BE2C (cell line): ENCODE measurements at regions not wholly inside any gene's neighbourhood (a gene's known extent, or its start where the extent isn't known, plus 50 kb on each side); places are given as distances from the start of the nearest gene placed in this dataset.

Experiments used
- DNase-seq: peaks from one replicate; pipeline ENCODE4 v3.0.0-alpha.2; 2020
- H3K27me3 ChIP-seq: fragments of 250-450 bp; sonication (Bioruptor Pico); 2 replicates; pipeline ENCODE4 v1.5.1; 2020; ENCODE audit warnings: mild to moderate bottlenecking
- H3K36me3 ChIP-seq: fragments of 250-450 bp; sonication (Bioruptor Pico); 2 replicates; pipeline ENCODE4 v1.5.1; 2020; ENCODE audit warnings: mild to moderate bottlenecking
- H3K4me1 ChIP-seq: fragments of 250-450 bp; sonication (Bioruptor Pico); 2 replicates; pipeline ENCODE4 v1.5.1; 2020
- H3K4me3 ChIP-seq: 2 replicates; pipeline ENCODE4 v1.5.1; 2011; ENCODE audit warnings: low read depth, low read length
- H3K9me3 ChIP-seq: fragments of 250-450 bp; sonication (Bioruptor Pico); 2 replicates; pipeline ENCODE4 v1.5.1; 2020
- TF ChIP-seq, protein P1 (sequence below): IDR thresholded peaks from 2 replicates; pipeline ENCODE4 v1.5.1; 2012; ENCODE audit warnings: mild to moderate bottlenecking, low read depth, low read length

DNA sequence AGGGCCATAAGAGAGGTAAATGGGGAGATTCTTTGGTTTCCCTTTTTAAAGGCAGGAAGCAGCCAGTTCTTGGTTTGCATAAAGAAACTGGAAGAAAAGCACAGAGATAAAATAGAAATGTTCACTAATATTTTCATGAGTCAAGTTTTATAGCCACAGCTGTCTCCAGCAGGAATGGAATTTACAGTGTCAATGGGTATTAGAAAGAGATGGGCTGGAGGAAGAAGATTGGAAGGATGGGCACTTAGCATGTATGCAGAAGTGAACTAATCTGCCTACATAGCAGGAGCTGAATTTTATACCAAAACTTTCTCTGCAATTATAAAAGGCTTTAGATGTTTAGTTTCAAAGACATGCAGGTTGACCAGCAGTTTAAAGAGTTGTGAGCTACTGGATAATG, 521.9 kb upstream of the GOLIM4 start:
- H3K4me1 ChIP-seq: no peaks in the 10 kb centered on the region
- no peaks in the 10 kb centered on the region for H3K36me3 ChIP-seq
- no peaks in the 10 kb centered on the region for H3K9me3 ChIP-seq
- DNase-seq: no peak
- H3K27me3 ChIP-seq: no peaks in the 10 kb centered on the region
- no peak overlapping the region for H3K4me3 ChIP-seq
- TF ChIP-seq, protein P1, sequence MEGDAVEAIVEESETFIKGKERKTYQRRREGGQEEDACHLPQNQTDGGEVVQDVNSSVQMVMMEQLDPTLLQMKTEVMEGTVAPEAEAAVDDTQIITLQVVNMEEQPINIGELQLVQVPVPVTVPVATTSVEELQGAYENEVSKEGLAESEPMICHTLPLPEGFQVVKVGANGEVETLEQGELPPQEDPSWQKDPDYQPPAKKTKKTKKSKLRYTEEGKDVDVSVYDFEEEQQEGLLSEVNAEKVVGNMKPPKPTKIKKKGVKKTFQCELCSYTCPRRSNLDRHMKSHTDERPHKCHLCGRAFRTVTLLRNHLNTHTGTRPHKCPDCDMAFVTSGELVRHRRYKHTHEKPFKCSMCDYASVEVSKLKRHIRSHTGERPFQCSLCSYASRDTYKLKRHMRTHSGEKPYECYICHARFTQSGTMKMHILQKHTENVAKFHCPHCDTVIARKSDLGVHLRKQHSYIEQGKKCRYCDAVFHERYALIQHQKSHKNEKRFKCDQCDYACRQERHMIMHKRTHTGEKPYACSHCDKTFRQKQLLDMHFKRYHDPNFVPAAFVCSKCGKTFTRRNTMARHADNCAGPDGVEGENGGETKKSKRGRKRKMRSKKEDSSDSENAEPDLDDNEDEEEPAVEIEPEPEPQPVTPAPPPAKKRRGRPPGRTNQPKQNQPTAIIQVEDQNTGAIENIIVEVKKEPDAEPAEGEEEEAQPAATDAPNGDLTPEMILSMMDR: no peak

DNA sequence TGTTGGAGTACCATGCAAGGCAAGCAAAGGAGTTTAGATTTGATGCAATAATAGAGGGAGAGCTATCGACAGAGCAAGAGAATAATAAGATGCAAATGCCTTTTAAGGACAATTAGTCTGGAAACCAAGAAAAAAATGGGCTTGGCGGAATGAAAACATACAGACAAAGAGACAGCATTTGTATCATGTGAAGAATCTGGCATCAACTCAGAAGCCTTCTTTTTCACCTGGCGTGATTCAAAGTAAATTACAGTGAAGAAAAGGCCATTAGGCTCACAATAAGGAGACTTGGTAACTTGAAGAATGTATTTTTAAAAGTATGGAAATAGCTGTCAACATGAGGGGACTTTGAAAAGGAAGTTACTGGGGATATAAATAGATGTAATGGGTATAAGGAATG, 521.2 kb upstream of the GOLIM4 start:
- Histone ChIP-seq H3K27me3 (no peaks in the 10 kb centered on the region), H3K9me3 (no peaks in the 10 kb centered on the region), H3K36me3 (no peaks in the 10 kb centered on the region), H3K4me3 (no peak overlapping the region), H3K4me1 (no peaks in the 10 kb centered on the region)
- TF ChIP-seq, protein P1: no peak
- DNase-seq: no peak

DNA sequence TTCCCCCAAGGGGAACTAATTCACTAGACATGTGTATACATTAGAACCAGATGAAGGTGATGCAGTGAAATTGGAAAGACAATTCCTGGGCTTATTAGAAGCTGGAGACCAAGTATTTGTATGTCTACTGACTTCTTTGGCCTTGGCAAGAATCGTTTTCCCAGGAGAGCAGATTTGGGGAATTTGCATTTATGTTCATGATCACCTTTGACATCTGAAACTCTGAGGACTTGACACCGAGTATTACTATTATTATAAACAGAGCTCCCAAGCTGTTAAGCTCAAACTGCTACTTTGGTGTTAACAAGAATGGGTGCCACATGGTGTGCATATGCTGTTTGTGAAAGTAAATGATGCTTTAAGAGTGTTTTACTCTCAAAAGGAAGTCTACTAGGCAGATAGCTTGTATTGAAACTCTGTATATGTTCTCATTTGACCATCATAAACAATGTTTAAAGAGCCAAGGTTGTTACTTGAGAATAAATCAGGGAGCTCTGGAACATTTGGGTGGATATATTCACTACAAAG, 519.8 kb upstream of the GOLIM4 start:
- H3K4me1 ChIP-seq: no peaks in the 10 kb centered on the region
- no peaks in the 10 kb centered on the region for H3K36me3 ChIP-seq
- DNase-seq: no peak
- no peaks in the 10 kb centered on the region for H3K9me3 ChIP-seq
- no peaks in the 10 kb centered on the region for H3K27me3 ChIP-seq
- TF ChIP-seq, protein P1: no peak
- no peak overlapping the region for H3K4me3 ChIP-seq

DNA sequence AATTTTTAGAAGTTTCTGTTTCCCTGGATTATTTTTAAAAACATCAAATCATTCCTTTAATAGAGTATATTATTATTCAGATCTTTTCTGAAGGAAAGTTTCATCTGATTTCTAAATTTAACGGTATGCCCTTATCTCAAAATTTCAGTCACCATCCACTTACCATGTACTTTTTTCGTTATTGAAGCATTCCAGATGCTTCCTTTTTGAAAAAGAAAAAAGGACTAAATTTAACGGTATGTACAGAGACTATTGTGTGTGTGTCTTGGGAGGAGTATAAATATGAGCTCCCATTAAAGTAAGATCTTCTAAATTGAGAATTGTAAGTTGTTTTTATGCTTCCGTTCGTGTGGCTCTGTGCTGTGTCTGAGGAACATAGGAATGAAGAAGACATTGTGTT, 517.4 kb upstream of the GOLIM4 start:
- Histone ChIP-seq H3K4me3 (no peak overlapping the region), H3K27me3 (no peaks in the 10 kb centered on the region), H3K4me1 (no peaks in the 10 kb centered on the region), H3K36me3 (no peaks in the 10 kb centered on the region), H3K9me3 (no peaks in the 10 kb centered on the region)
- DNase-seq: no peak
- TF ChIP-seq, protein P1: no peak

DNA sequence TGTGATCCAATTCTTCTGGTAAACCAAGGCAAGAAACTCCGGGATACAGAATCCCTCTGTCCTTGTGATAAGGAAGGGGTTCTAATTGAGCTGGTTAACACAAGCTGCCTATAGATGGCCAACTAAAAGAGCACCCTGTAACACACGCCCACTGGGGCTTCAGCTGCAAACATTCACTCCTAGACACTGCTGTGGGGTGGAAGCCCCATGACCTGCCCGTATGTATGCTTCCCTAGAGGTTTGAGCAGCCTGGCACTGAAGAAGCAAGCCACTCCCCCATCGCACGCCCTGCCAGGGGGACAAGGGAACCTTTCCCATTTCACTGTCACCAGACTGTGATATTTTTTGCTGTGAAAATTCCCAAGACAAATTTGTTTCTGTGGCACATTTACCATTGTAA, 516.9 kb upstream of the GOLIM4 start:
- Histone ChIP-seq H3K4me3 (no peak overlapping the region), H3K27me3 (no peaks in the 10 kb centered on the region), H3K36me3 (no peaks in the 10 kb centered on the region), H3K9me3 (no peaks in the 10 kb centered on the region), H3K4me1 (no peaks in the 10 kb centered on the region)
- DNase-seq: no peak
- TF ChIP-seq, protein P1: no peak

DNA sequence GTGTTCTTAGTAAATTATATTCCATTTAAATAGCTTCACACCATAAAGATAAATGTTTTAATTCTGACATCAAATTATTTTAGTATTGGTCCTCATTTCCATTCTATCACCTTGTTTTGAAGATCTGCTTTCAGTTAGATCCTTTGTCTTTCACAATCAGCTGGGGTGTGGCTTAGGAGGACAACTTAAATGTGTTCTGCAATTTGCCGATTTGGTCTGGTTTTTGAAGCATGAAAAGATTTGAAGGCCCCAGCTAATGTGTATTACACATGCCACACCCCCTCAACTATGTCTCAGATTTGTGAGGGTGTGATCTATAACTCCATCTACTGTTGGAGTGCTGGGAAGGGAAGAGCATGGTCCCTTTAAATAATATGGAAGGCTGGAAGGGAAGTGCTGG, 516.1 kb upstream of the GOLIM4 start:
- Histone ChIP-seq H3K9me3 (no peaks in the 10 kb centered on the region), H3K4me3 (no peak overlapping the region), H3K4me1 (no peaks in the 10 kb centered on the region), H3K27me3 (no peaks in the 10 kb centered on the region), H3K36me3 (no peaks in the 10 kb centered on the region)
- TF ChIP-seq, protein P1: no peak
- DNase-seq: no peak
